Activated CD8-positive, alpha-beta T cell treated with anti-CD3 and anti-CD28 coated beads, Interleukin-2, amount 10 ng/mL, durations not matched to agents 7 days and 5 days (primary cell): ENCODE measurements at regions not wholly inside any gene's neighbourhood (a gene's known extent, or its start where the extent isn't known, plus 50 kb on each side); places are given as distances from the start of the nearest gene placed in this dataset.
"Not testable (repeated sequence)": the region's sequence is repeated elsewhere in the genome, so short reads cannot be mapped to it uniquely, and the experiment has no call there.

Source experiments
- ATAC-seq: fragments of 150-1000 bp; cut with Tn5 transposase; one replicate; pipeline ENCODE4 v1.10.0; 2021; ENCODE audit warnings: moderate library complexity
- CTCF ChIA-PET: fragments of 350-600 bp; sonication (Branson Sonifier 250); formaldehyde crosslinking; loops from one replicate; lab custom pipeline; 2021; ENCODE audit warnings: antibody characterized with exemption; lab: Charles Lee
- POLR2A ChIA-PET: fragments of 350-600 bp; sonication (Branson Sonifier 250); formaldehyde crosslinking; loops from one replicate; lab custom pipeline; 2021; ENCODE audit warnings: antibody characterized with exemption; lab: Charles Lee
- DNase-seq: peaks from one replicate; pipeline ENCODE4 v3.0.0-alpha.2; 2020
- H3K27ac Mint-ChIP-seq: one replicate; pipeline ENCODE4 v1.8.0; 2021; ENCODE audit warnings: mild to moderate bottlenecking, mixed read lengths
- H3K27me3 Mint-ChIP-seq: one replicate; pipeline ENCODE4 v1.8.0; 2021; ENCODE audit warnings: low read depth, mixed read lengths
- H3K36me3 Mint-ChIP-seq: one replicate; pipeline ENCODE4 v1.8.0; 2021; ENCODE audit warnings: low read depth, mixed read lengths
- H3K4me1 Mint-ChIP-seq: one replicate; pipeline ENCODE4 v1.8.0; 2021; ENCODE audit warnings: low read depth, mixed read lengths
- H3K4me3 Mint-ChIP-seq: one replicate; pipeline ENCODE4 v1.8.0; 2021; ENCODE audit warnings: mild to moderate bottlenecking, mixed read lengths
- H3K9me3 Mint-ChIP-seq: one replicate; pipeline ENCODE4 v1.8.0; 2022; ENCODE audit warnings: mixed read lengths; ENCODE audit not compliant: insufficient read depth

- Mint-ChIP-seq H3K27ac (no peak overlapping the region), H3K4me1 (no peaks in the 10 kb centered on the region), H3K9me3 (no peaks in the 10 kb centered on the region), H3K36me3 (no peaks in the 10 kb centered on the region), H3K27me3 (no peaks in the 10 kb centered on the region), H3K4me3 (no peak overlapping the region)
- POLR2A ChIA-PET, result no interaction called here
- DNase-seq (no peak), ATAC-seq (no peak)
- CTCF ChIA-PET, result no interaction called here
Observed at GRCh38 chr16:77488652-77489051, 53.8 kb upstream of the ADAMTS18 start.

DNA sequence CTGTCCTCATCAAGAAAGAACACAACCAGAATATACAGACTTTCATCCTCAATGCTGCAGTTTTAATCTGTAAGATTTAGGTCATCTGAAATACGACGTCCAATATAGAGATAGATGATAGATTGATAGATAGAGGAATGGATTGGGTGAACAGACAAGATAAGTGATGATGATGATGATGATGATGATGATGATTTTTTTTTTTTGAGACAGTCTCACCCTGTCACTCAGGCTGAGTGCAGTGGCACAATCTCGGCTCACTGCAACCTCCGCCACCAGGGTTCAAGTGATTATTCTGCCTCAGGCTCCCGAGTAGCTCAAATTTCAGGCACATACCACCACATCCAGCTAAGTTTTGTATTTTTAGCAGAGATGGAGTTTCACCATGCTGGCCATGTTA is 56.3 kb upstream of the ADAMTS18 start:
- H3K27ac Mint-ChIP-seq, result no peak overlapping the region
- POLR2A ChIA-PET, result no interaction called here

GRCh38 chr16:77496934-77497333 is 62.1 kb upstream of the ADAMTS18 start:
- Mint-ChIP-seq H3K36me3 (no peaks in the 10 kb centered on the region), H3K27ac (no peak overlapping the region), H3K27me3 (no peaks in the 10 kb centered on the region), H3K9me3 (no peaks in the 10 kb centered on the region), H3K4me3 (no peak overlapping the region), H3K4me1 (no peaks in the 10 kb centered on the region)
- ChIA-PET POLR2A (no interaction called here), CTCF (no interaction called here)
- ATAC-seq, result no peak
- no peak for DNase-seq

More for the DNA sequence above, 56.3 kb upstream of the ADAMTS18 start:
- DNase-seq, result no peak
- Mint-ChIP-seq H3K36me3 (no peaks in the 10 kb centered on the region), H3K4me3 (no peak overlapping the region), H3K9me3 (no peaks in the 10 kb centered on the region), H3K27me3 (no peaks in the 10 kb centered on the region), H3K4me1 (no peaks in the 10 kb centered on the region)
- CTCF ChIA-PET, result no interaction called here
- no peak for ATAC-seq

- no peaks in the 10 kb centered on the region for H3K36me3 Mint-ChIP-seq
- H3K4me1 Mint-ChIP-seq, result no peaks in the 10 kb centered on the region
- H3K27ac Mint-ChIP-seq, result no peak overlapping the region
- ATAC-seq (no peak), DNase-seq (no peak)
- peaks cover 2% of the 10 kb centered on the region for H3K27me3 Mint-ChIP-seq
- ChIA-PET POLR2A (no interaction called here), CTCF (no interaction called here)
- H3K9me3 Mint-ChIP-seq, result no peaks in the 10 kb centered on the region
- H3K4me3 Mint-ChIP-seq, result no peak overlapping the region
Observed at GRCh38 chr16:77499373-77500285, 64.8 kb upstream of the ADAMTS18 start.

GRCh38 chr16:77500286-77500598 is 65.4 kb upstream of the ADAMTS18 start:
- Mint-ChIP-seq H3K27ac (no peak overlapping the region), H3K9me3 (no peaks in the 10 kb centered on the region), H3K36me3 (no peaks in the 10 kb centered on the region), H3K4me3 (no peak overlapping the region), H3K4me1 (no peaks in the 10 kb centered on the region), H3K27me3 (peaks cover 2% of the 10 kb centered on the region)
- ChIA-PET CTCF (no interaction called here), POLR2A (no interaction called here)
- DNase-seq (no peak), ATAC-seq (no peak)

DNA sequence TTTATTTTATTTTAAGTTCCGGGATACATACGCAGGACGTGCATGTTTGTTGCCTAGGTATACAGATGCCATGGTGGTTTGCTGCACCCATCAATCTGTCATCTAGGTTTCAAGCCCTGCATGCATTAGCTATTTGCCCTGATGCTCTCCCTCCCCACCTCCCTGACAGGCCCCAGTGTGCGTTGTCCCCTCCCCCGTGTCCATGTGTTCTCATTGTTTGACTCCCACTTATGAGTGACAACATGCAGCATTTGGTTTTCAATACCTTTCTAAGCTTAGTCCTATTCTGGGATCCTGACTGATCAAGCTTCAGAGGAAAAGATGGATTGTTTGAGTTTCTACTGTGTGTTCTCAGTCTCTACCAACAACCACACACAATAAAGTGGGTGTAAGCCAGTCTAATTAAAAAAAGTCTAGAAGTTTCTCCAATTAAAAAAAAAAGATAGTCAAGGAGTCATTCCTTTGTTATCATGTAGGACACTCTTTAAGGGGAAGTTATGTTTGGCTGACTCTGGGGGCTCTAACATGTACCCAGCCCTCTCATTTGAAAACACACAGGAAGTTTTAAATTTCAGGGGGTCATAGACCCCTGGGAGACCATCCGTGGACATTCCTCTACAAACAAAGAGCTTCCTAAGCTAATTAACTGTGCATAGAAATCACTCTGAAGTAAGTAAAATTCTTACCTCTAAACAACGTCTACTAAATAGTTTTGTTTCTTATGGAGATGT is 66.3 kb upstream of the ADAMTS18 start:
- no peak overlapping the region for H3K4me3 Mint-ChIP-seq
- no peak overlapping the region for H3K27ac Mint-ChIP-seq
- DNase-seq (no peak), ATAC-seq (no peak)
- POLR2A ChIA-PET, result no interaction called here
- CTCF ChIA-PET, result no interaction called here
- H3K4me1 Mint-ChIP-seq, result no peaks in the 10 kb centered on the region
- H3K9me3 Mint-ChIP-seq, result no peaks in the 10 kb centered on the region
- no peaks in the 10 kb centered on the region for H3K36me3 Mint-ChIP-seq
- H3K27me3 Mint-ChIP-seq, result peaks cover 2% of the 10 kb centered on the region

DNA sequence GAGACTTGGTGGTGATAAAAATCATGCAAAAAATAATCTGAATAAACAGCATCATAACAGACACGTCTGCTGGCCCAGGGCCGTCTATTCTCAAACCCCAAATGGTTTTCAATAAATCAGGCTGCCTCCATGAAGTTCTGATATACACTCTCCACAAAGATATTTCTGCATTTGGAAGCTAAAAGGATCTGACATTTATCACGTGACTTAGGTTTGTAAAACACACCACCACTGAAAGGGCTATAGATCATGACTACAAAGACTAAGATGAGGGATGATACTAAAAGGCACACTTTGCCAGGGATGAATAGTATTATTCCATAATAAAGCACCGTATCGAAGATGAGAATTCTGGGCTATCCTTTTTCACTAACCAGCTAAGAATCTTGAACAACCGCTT is 67.6 kb upstream of the ADAMTS18 start:
- Mint-ChIP-seq H3K4me1 (no peaks in the 10 kb centered on the region), H3K9me3 (no peaks in the 10 kb centered on the region), H3K27me3 (peaks cover 2% of the 10 kb centered on the region), H3K36me3 (no peaks in the 10 kb centered on the region), H3K4me3 (no peak overlapping the region), H3K27ac (no peak overlapping the region)
- DNase-seq, result no peak
- POLR2A ChIA-PET, result no interaction called here
- CTCF ChIA-PET, result no interaction called here
- no peak for ATAC-seq

DNA sequence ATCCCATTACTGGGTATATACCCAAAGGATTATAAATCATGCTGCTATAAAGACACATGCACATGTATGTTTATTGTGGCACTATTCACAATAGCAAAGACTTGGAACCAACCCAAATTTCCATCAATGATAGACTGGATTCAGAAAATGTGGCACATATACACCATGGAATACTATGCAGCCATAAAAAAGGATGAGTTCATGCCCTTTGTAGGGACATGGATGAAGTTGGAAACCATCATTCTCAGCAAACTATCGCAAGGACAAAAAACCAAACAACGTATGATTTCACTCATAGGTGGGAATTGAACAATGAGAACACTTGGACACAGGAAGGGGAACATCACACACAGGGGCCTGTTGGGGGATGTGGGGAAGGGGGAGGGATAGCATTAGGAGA is 71.7 kb upstream of the ADAMTS18 start:
- H3K27ac Mint-ChIP-seq, H3K36me3 Mint-ChIP-seq, POLR2A ChIA-PET, H3K4me3 Mint-ChIP-seq, CTCF ChIA-PET, ATAC-seq, H3K4me1 Mint-ChIP-seq, H3K27me3 Mint-ChIP-seq, H3K9me3 Mint-ChIP-seq, DNase-seq: not testable (repeated sequence)

- POLR2A ChIA-PET, result no interaction called here
- Mint-ChIP-seq H3K9me3 (no peaks in the 10 kb centered on the region), H3K27ac (no peak overlapping the region), H3K4me3 (no peak overlapping the region), H3K27me3 (no peaks in the 10 kb centered on the region), H3K36me3 (no peaks in the 10 kb centered on the region), H3K4me1 (no peaks in the 10 kb centered on the region)
- DNase-seq (no peak), ATAC-seq (no peak)
- CTCF ChIA-PET, result no interaction called here
Observed at GRCh38 chr16:77509051-77509450, 74.2 kb upstream of the ADAMTS18 start.

- DNase-seq, result no peak
- H3K9me3 Mint-ChIP-seq, result no peaks in the 10 kb centered on the region
- ATAC-seq, result no peak
- ChIA-PET POLR2A (no interaction called here), CTCF (interaction anchor here (1.4 kb wide), 1 partner anchor 15 kb away, joined by 3 read pairs; no protein-coding TSS in a partner anchor)
- H3K27ac Mint-ChIP-seq, result no peak overlapping the region
- H3K27me3 Mint-ChIP-seq, result no peaks in the 10 kb centered on the region
- H3K4me1 Mint-ChIP-seq, result no peaks in the 10 kb centered on the region
- H3K4me3 Mint-ChIP-seq, result no peak overlapping the region
- H3K36me3 Mint-ChIP-seq, result no peaks in the 10 kb centered on the region
Observed at GRCh38 chr16:77509796-77510195, 75.0 kb upstream of the ADAMTS18 start.

DNA sequence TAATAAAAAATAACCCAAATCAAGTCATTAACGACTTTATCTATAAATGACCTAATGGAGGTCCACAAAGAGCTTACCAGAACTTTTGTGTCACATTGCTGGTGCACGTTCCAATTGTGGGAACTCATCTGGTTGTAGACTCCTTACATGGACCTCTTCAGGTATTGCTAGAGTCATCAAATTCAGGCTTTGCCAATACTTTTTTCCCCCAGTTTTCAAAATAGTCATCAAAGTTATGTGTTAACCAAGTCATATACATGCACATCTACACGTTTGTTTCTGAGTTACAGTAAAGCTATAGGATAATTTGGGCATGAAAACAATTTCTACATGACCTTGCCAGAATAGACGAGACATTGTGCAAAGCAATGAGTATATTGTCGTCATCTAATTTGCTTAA is 76.2 kb upstream of the ADAMTS18 start:
- H3K4me1 Mint-ChIP-seq, result no peaks in the 10 kb centered on the region
- ATAC-seq (no peak), DNase-seq (no peak)
- no peak overlapping the region for H3K4me3 Mint-ChIP-seq
- H3K36me3 Mint-ChIP-seq, result no peaks in the 10 kb centered on the region
- POLR2A ChIA-PET, result no interaction called here
- H3K27ac Mint-ChIP-seq, result no peak overlapping the region
- no peaks in the 10 kb centered on the region for H3K9me3 Mint-ChIP-seq
- H3K27me3 Mint-ChIP-seq, result no peaks in the 10 kb centered on the region
- CTCF ChIA-PET, result interaction anchor here (1.4 kb wide), 1 partner anchor 13 kb away, joined by 3 read pairs; no protein-coding TSS in a partner anchor

- H3K27ac Mint-ChIP-seq, result no peak overlapping the region
- H3K4me3 Mint-ChIP-seq, result no peak overlapping the region
- H3K27me3 Mint-ChIP-seq, result no peaks in the 10 kb centered on the region
- CTCF ChIA-PET, result interaction anchor here (0.6 kb wide), 1 partner anchor 29 kb away, joined by 4 read pairs; no protein-coding TSS in a partner anchor
- ATAC-seq, result no peak
- H3K36me3 Mint-ChIP-seq, result no peaks in the 10 kb centered on the region
- POLR2A ChIA-PET, result no interaction called here
- H3K4me1 Mint-ChIP-seq, result no peaks in the 10 kb centered on the region
- no peaks in the 10 kb centered on the region for H3K9me3 Mint-ChIP-seq
- DNase-seq, result no peak
Observed at GRCh38 chr16:77514500-77515220, 79.8 kb upstream of the ADAMTS18 start.
